Spinal cord (tissue), 10 donors: ENCODE measurements at regions not wholly inside any gene's neighbourhood (a gene's known extent, or its start where the extent isn't known, plus 50 kb on each side); places are given as distances from the start of the nearest gene placed in this dataset. TPM values are rescaled to one million over a fixed set of nuclear protein-coding genes. Genes with fewer than 3 reads are reported as not detected.

Source experiments
- DNase-seq, 6 donors: peaks; one replicate each; pipeline versions ENCODE4 v3.0.0 to v3.0.0-alpha.2; 2013 to 2015; ENCODE audit warnings: low spot score in 6 of 6, low read depth in 4 of 6
- H3K27ac ChIP-seq: one replicate; pipeline ENCODE4 v1.5.1; 2013; ENCODE audit warnings: low read depth, low read length, control low read depth
- H3K27me3 ChIP-seq: one replicate; pipeline ENCODE4 v1.6.1; 2013; ENCODE audit warnings: low read length; ENCODE audit not compliant: control insufficient read depth, insufficient read depth
- H3K36me3 ChIP-seq: one replicate; pipeline ENCODE4 v1.6.1; 2013; ENCODE audit warnings: low read length; ENCODE audit not compliant: control insufficient read depth, insufficient read depth
- H3K4me1 ChIP-seq: one replicate; pipeline ENCODE4 v1.6.1; 2013; ENCODE audit warnings: low read length; ENCODE audit not compliant: control insufficient read depth, insufficient read depth
- H3K4me3 ChIP-seq: one replicate; pipeline ENCODE4 v1.5.1; 2013; ENCODE audit warnings: low read depth, low read length, control low read depth
- H3K9me3 ChIP-seq: one replicate; pipeline ENCODE4 v1.6.1; 2013; ENCODE audit warnings: low read length; ENCODE audit not compliant: control insufficient read depth, insufficient read depth
- WGBS: methylation state at CpG from one replicate; pipeline ENCODE4 v1.1.5; 2013; ENCODE audit warnings: missing lambda C conversion rate; ENCODE audit not compliant: insufficient coverage; 5-methylcytosine and 5-hydroxymethylcytosine counted together
- small RNA-seq: library from RNA; depleted of rRNA; stranded (forward); fragments of <200 nt; gene quantifications from one replicate; pipeline ENCODE3, GENCODE V24; 2014; ENCODE audit warnings: low replicate concordance
- donor health status: healthy.

DNA sequence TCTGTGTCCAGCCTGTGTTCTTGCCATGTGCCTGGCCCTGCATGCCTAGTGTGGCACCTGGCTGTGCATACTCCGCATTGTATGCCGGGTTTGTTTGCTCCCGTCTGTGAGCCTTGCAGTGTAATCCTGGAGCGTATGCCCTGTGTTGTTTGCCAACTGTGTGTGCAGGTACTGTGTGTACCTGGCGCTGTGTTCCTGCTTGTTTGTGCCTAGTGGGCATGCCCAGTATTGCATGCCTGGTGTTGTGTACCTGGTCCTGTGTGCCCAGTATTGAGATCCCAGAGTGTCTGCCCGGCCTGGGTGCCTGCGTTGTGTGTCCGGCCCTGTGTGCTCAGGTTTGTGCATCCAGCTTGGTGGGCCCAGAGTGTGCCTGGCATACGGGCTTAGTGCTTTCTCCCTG, 54.5 kb upstream of the CHRNA7 start:
- 81% methylated on average over 9 of the region's 9 CpGs for WGBS
- Histone ChIP-seq H3K4me1 (peaks cover 25% of the 10 kb centered on the region), H3K36me3 (no peaks in the 10 kb centered on the region), H3K4me3 (no peak overlapping the region), H3K9me3 (no peaks in the 10 kb centered on the region), H3K27ac (no peak overlapping the region), H3K27me3 (peaks cover 2% of the 10 kb centered on the region)
- DNase-seq, result no peak

DNA sequence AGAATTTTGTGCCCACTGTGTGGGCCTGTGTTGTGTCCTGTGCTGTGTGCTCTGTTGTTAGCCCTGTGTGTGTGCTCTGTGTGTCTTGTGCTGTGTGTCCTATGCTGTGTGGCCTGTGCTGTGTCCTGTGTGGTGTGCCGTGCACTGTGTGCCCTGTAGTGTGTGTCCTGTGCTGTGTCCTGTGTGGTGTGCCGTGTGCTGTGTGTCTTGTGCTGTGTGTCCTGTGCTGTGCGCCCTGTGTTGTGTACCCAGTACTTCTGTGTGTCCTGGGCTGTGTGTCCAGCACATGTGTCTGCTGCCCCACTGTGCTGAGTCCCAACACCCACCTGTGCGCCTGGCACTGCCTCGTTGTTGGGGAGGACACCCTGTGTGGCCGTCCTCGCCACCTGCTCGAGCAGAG, 53.2 kb upstream of the CHRNA7 start:
- Histone ChIP-seq H3K4me3 (no peak overlapping the region), H3K27me3 (peaks cover 2% of the 10 kb centered on the region), H3K4me1 (peaks cover 25% of the 10 kb centered on the region), H3K9me3 (no peaks in the 10 kb centered on the region), H3K36me3 (no peaks in the 10 kb centered on the region), H3K27ac (no peak overlapping the region)
- no peak for DNase-seq
- 79% methylated on average over 8 of the region's 8 CpGs for WGBS

DNA sequence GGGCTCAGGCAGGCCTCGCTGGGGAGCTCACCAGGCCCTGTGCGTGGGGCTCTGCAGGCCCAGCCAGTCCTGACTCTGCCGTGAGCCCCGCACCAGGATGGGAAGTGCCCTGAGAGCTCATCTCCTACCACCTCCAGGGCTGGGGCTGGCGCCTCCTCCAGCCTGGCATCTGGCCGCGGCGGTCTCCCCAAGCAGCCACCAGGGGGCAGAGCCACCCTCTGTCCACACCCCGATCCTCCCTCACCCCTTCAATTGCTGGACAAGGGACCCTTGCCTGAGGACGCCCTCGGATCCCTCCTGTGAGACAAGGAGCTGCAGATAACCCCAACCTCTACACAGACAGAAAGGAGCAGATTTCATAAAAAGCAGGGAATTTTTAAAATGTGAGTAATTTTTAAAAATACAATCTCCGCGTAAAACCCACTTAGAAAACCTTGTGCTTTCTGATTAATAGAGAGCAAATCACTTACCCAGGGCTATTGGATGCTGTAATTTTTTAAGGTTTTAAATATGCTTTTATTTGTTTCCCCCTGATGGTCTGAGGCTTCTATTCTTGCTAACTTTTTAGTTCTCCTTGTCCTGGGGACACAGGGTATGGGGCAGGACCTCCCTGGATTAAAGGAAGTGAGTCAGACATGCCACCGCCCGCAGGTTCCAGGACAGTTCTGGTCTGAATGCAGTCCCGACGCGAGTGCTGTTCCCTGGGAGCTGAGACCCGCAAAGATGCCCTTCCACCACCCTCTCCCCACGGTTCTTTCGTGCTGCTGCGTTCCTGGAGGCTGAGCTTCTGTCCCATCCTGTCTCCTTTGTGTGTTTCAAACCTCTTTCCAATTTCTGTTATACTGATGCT, 52.3 kb upstream of the CHRNA7 start:
- peak in 4 of 6 donors; percentile 48 to 85 (median 64) for DNase-seq
- Histone ChIP-seq H3K4me1 (peaks cover 25% of the 10 kb centered on the region), H3K36me3 (no peaks in the 10 kb centered on the region), H3K27me3 (peaks cover 2% of the 10 kb centered on the region), H3K9me3 (no peaks in the 10 kb centered on the region), H3K27ac (no peak overlapping the region), H3K4me3 (no peak overlapping the region)
- WGBS, result 48% methylated on average over 14 of the region's 22 CpGs

Small RNA genes in the stretch of these regions (small RNA-seq; reads per million reads assigned to genes)
- gene AC026951.2 (not detected), gene RF00425 (not detected)
